ENCODE measurements at regions not wholly inside any gene's neighbourhood (a gene's known extent, or its start where the extent isn't known, plus 50 kb on each side); places are given as distances from the start of the nearest gene placed in this dataset.

DNA sequence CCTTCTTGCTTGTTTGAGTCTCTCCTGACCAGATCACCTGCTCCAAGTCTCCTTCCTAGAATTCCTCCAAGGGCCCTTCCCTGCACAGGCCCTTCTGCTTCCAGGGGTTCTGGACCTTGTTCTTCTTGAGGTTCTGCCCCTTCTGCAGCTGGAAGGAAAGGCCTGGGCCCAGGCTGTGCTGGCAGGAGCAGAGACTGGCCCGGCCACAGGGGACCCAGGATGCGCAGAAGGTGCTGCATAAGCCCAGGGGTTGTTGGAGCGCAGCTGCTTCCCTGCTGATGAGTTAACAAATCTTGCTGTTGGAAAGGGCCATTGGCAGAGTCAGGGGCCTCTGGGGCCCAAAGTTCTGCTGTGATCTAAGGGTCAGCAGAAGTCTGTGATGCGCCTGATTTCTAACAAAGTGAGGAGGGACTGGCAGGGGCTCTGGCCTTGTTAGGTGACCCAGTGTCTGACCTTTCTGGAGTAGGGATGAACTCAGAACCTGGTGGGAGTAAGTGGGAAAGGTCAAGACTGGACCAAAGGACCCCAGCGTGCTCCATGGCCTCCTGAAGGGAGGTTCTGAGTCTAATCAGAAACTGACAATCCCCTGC is 509.8 kb downstream of the PTPRU start:
- H3K27me3 Mint-ChIP-seq (ENCODE audit: low read depth), result no peaks in the 10 kb centered on the region
- no peak overlapping the region for H3K27ac Mint-ChIP-seq
- H3K4me1 Mint-ChIP-seq (ENCODE audit: low read depth), result no peaks in the 10 kb centered on the region
- no peak for DNase-seq (ENCODE audit: low spot score)
- H3K9me3 Mint-ChIP-seq, result no peaks in the 10 kb centered on the region
- H3K4me3 Mint-ChIP-seq, result no peak overlapping the region
- no peaks in the 10 kb centered on the region for H3K36me3 Mint-ChIP-seq (ENCODE audit: low read depth)

DNA sequence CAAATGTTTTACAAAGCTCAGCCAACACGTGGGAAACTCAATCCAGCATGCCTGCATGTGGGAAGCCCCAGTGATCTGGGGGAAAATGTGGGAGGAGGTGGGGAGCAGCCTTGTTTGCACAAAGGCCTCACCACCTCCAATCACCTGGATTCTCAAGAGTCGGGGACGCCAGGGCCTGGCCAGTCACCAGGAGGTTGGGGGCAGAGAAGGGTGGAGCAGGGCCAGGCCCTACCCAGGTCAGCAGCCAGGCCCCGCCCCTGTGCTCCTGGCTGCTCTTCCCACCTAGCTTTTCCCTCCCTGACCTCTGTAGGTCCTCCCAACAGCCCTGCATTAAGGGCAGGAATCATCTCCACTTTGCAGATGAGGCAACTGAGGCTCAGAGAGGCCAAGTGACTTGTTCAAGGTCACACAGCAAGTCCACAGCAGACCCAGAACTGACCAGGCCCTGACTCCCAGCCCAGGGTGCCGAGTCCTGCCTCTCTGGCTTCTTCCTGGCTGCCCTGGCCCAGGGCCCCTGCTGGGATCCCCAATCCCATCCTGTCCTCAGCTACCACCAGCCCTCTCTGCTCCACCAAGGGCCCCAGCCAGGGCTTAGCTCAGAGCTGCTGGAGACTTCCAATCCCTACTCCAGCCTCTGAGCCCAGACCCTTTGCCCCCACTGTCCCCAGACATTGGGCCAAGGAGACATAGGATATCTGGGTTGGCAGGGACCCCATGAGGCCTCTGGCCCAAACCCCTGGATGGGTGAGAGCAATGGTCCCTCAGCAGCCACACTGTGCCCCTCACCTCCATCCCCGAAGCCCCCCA is 508.6 kb downstream of the PTPRU start:
- Mint-ChIP-seq H3K27ac (no peak overlapping the region), H3K9me3 (no peaks in the 10 kb centered on the region)

GRCh38 chr1:29743931-29744330 is 507.6 kb downstream of the PTPRU start:
- Mint-ChIP-seq H3K4me3 (no peak overlapping the region), H3K27ac (no peak overlapping the region), H3K4me1 (ENCODE audit: low read depth) (no peaks in the 10 kb centered on the region), H3K36me3 (ENCODE audit: low read depth) (no peaks in the 10 kb centered on the region), H3K27me3 (ENCODE audit: low read depth) (no peaks in the 10 kb centered on the region), H3K9me3 (no peaks in the 10 kb centered on the region)
- DNase-seq (ENCODE audit: low spot score), result no peak

More for the DNA sequence above, 508.6 kb downstream of the PTPRU start:
- H3K36me3 Mint-ChIP-seq (ENCODE audit: low read depth), result no peaks in the 10 kb centered on the region
- no peaks in the 10 kb centered on the region for H3K27me3 Mint-ChIP-seq (ENCODE audit: low read depth)
- no peaks in the 10 kb centered on the region for H3K4me1 Mint-ChIP-seq (ENCODE audit: low read depth)
- DNase-seq (ENCODE audit: low spot score), result no peak
- H3K4me3 Mint-ChIP-seq, result no peak overlapping the region

- Mint-ChIP-seq H3K27me3 (ENCODE audit: low read depth) (no peaks in the 10 kb centered on the region), H3K4me3 (no peak overlapping the region), H3K9me3 (no peaks in the 10 kb centered on the region), H3K36me3 (ENCODE audit: low read depth) (no peaks in the 10 kb centered on the region), H3K27ac (no peak overlapping the region), H3K4me1 (ENCODE audit: low read depth) (no peaks in the 10 kb centered on the region)
- no peak for DNase-seq (ENCODE audit: low spot score)
Observed at GRCh38 chr1:29743264-29743663, 506.9 kb downstream of the PTPRU start.

DNA sequence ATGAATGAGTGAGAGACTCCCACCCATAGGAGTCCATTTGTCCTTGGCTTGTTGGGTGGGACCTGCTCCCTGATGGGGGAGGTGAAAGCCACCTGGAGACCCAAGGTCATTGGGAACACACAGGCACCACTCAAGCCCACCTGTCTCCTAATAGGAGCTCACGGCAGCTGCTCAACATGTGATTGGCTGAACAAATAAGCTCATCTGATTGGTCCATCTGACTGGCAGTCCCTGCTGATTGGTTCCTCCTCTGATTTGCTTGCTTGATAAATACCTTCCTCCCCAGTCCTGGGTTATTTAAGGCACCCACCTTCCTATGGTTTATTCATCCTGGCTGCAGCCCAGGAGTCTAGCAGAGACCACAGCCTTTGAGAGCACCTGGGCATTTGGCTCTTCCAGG is 502.9 kb downstream of the PTPRU start:
- Mint-ChIP-seq H3K27ac (no peak overlapping the region), H3K9me3 (no peaks in the 10 kb centered on the region), H3K4me3 (no peak overlapping the region), H3K27me3 (ENCODE audit: low read depth) (no peaks in the 10 kb centered on the region), H3K36me3 (ENCODE audit: low read depth) (no peaks in the 10 kb centered on the region), H3K4me1 (ENCODE audit: low read depth) (no peaks in the 10 kb centered on the region)
- DNase-seq (ENCODE audit: low spot score), result no peak

- no peaks in the 10 kb centered on the region for H3K9me3 Mint-ChIP-seq
- H3K27ac Mint-ChIP-seq, result no peak overlapping the region
- peaks cover 3% of the 10 kb centered on the region for H3K4me1 Mint-ChIP-seq (ENCODE audit: low read depth)
- H3K4me3 Mint-ChIP-seq, result no peak overlapping the region
- H3K36me3 Mint-ChIP-seq (ENCODE audit: low read depth), result no peaks in the 10 kb centered on the region
- DNase-seq (ENCODE audit: low spot score), result no peak
- H3K27me3 Mint-ChIP-seq (ENCODE audit: low read depth), result no peaks in the 10 kb centered on the region
Observed at GRCh38 chr1:29736582-29737188, 500.4 kb downstream of the PTPRU start.

DNA sequence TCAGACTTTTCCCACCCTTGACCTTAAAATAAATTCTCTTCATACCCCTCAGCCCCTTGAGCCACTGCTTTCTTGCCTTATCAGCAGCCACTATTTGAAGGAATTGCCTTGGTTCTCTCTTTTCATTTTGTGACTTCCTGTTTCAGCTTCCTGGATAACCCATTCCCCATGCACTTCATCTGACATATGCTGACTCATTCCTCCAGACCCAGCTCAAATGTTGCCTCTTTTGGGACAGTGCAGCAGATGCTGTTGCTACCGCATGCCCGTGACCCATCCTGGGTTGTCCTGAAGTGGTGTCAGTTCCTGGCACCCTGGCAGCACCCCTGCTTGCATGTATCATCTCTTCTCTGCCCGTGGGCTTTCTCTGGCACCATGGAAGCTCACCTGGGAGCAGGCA is 496.1 kb downstream of the PTPRU start:
- no peak overlapping the region for H3K27ac Mint-ChIP-seq
- H3K36me3 Mint-ChIP-seq (ENCODE audit: low read depth), result no peaks in the 10 kb centered on the region
- no peaks in the 10 kb centered on the region for H3K27me3 Mint-ChIP-seq (ENCODE audit: low read depth)

GRCh38 chr1:29730623-29731022 is 494.3 kb downstream of the PTPRU start:
- H3K27ac Mint-ChIP-seq, result no peak overlapping the region

More for the DNA sequence above, 496.1 kb downstream of the PTPRU start:
- peaks cover 3% of the 10 kb centered on the region for H3K4me1 Mint-ChIP-seq (ENCODE audit: low read depth)
- H3K9me3 Mint-ChIP-seq, result no peaks in the 10 kb centered on the region
- no peak overlapping the region for H3K4me3 Mint-ChIP-seq
- DNase-seq (ENCODE audit: low spot score), result no peak

DNA sequence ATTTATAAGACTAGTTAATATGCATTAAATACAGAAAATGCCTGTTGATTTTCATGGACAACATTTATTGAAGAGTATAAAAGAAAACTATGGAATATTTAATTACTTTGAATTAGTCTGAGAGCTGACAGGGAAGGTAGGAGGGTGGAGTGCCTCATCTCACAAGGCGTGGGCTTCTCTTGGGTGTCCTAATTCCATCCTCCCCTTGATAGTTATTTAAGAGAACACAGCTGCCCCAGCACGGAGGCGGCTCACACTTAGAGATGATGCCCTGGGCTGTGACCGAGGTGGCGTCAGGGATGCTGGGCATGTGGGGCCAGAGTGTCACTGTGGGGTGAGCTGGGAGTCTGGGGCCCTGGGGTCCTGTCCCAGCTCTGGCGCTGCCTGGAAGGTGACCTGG is 493.0 kb downstream of the PTPRU start:
- Mint-ChIP-seq H3K4me1 (ENCODE audit: low read depth) (peaks cover 3% of the 10 kb centered on the region), H3K9me3 (no peaks in the 10 kb centered on the region), H3K36me3 (ENCODE audit: low read depth) (no peaks in the 10 kb centered on the region), H3K27ac (no peak overlapping the region), H3K27me3 (ENCODE audit: low read depth) (no peaks in the 10 kb centered on the region), H3K4me3 (no peak overlapping the region)
- DNase-seq (ENCODE audit: low spot score), result no peak

More at GRCh38 chr1:29730623-29731022, 494.3 kb downstream of the PTPRU start:
- H3K9me3 Mint-ChIP-seq, result no peaks in the 10 kb centered on the region
- H3K36me3 Mint-ChIP-seq (ENCODE audit: low read depth), result no peaks in the 10 kb centered on the region
- no peak overlapping the region for H3K4me3 Mint-ChIP-seq
- no peak for DNase-seq (ENCODE audit: low spot score)
- peaks cover 3% of the 10 kb centered on the region for H3K4me1 Mint-ChIP-seq (ENCODE audit: low read depth)
- H3K27me3 Mint-ChIP-seq (ENCODE audit: low read depth), result no peaks in the 10 kb centered on the region

DNA sequence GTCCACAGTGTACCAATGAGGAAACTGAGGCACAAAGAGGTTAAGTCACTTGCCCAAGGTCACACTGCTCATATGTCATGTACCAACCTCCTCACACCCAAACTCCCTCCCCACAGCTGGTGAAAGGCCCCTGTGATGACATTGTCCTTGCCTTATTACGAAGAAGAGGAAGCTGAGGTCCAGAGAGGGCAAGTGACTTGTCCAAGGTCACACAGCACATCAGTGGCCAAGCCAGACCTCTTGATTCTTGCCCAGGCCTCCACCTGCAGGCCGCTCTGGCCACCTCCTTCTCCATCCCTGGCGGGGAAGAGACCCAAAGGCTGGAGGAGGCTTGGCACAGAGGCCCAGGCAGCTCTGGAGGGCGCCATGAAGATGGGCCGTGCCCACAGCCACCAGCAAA is 492.4 kb downstream of the PTPRU start:
- peaks cover 4% of the 10 kb centered on the region for H3K9me3 Mint-ChIP-seq
- no peak for DNase-seq (ENCODE audit: low spot score)
- H3K4me3 Mint-ChIP-seq, result no peak overlapping the region
- H3K27ac Mint-ChIP-seq, result no peak overlapping the region
- no peaks in the 10 kb centered on the region for H3K36me3 Mint-ChIP-seq (ENCODE audit: low read depth)
- no peaks in the 10 kb centered on the region for H3K27me3 Mint-ChIP-seq (ENCODE audit: low read depth)
- H3K4me1 Mint-ChIP-seq (ENCODE audit: low read depth), result peaks cover 3% of the 10 kb centered on the region

GRCh38 chr1:29725262-29725661 is 488.9 kb downstream of the PTPRU start:
- no peaks in the 10 kb centered on the region for H3K4me1 Mint-ChIP-seq (ENCODE audit: low read depth)
- no peaks in the 10 kb centered on the region for H3K27me3 Mint-ChIP-seq (ENCODE audit: low read depth)
- H3K27ac Mint-ChIP-seq, result no peak overlapping the region
- H3K9me3 Mint-ChIP-seq, result peaks cover 18% of the 10 kb centered on the region
- H3K36me3 Mint-ChIP-seq (ENCODE audit: low read depth), result no peaks in the 10 kb centered on the region
- H3K4me3 Mint-ChIP-seq, result no peak overlapping the region
- no peak for DNase-seq (ENCODE audit: low spot score)

DNA sequence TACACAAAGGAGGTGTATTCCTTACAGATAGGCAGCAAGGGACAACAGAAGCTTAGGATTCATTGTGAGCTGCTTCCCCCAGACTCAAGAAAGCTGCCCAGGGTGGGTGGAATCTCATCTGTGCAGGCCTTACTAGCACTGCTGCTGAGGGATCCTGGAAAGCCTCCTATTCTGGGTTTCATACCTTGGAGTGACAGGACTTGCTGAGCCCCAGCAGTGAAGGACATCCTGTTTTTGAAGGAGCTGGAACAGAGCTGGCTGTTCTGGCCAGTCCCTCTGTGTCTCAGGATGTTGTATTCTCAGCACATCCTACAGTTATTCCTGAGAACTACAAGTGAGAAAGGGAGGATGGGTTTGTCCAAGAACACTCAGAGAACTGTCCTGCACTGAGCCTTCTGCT is 486.3 kb downstream of the PTPRU start:
- peaks cover 1% of the 10 kb centered on the region for H3K36me3 Mint-ChIP-seq (ENCODE audit: low read depth)
- H3K9me3 Mint-ChIP-seq, result peaks cover 33% of the 10 kb centered on the region
- no peak for DNase-seq (ENCODE audit: low spot score)
- H3K4me1 Mint-ChIP-seq (ENCODE audit: low read depth), result peaks cover 8% of the 10 kb centered on the region
- no peak overlapping the region for H3K27ac Mint-ChIP-seq
- H3K4me3 Mint-ChIP-seq, result no peak overlapping the region
- H3K27me3 Mint-ChIP-seq (ENCODE audit: low read depth), result no peaks in the 10 kb centered on the region

DNA sequence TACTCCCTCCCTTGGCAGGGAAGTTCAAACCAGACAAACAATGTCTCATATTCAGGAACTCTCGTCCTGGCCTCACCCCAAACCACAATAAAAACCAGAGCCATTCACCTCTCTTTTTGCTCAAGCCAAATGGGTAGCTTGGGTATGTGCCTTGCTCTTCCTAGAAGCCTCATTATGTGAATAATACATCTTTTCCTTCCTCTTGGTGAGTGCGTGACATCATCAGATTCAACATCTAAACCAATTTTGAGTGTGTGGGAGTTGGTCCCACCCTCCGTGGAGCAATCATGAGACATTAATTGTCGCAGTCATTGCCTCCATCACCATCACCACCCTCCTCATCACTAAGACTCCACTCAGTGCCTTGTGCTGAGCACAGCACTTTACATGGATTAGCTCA is 482.9 kb downstream of the PTPRU start:
- Mint-ChIP-seq H3K4me1 (ENCODE audit: low read depth) (peaks cover 8% of the 10 kb centered on the region), H3K9me3 (peaks cover 33% of the 10 kb centered on the region), H3K27me3 (ENCODE audit: low read depth) (no peaks in the 10 kb centered on the region), H3K36me3 (ENCODE audit: low read depth) (peaks cover 1% of the 10 kb centered on the region), H3K4me3 (no peak overlapping the region), H3K27ac (no peak overlapping the region)
- peak; percentile 14 for DNase-seq (ENCODE audit: low spot score)

- no peak for DNase-seq (ENCODE audit: low spot score)
- H3K4me3 Mint-ChIP-seq, result no peak overlapping the region
- H3K4me1 Mint-ChIP-seq (ENCODE audit: low read depth), result peaks cover 8% of the 10 kb centered on the region
- H3K27me3 Mint-ChIP-seq (ENCODE audit: low read depth), result no peaks in the 10 kb centered on the region
- H3K27ac Mint-ChIP-seq, result no peak overlapping the region
- peaks cover 1% of the 10 kb centered on the region for H3K36me3 Mint-ChIP-seq (ENCODE audit: low read depth)
- peaks cover 30% of the 10 kb centered on the region for H3K9me3 Mint-ChIP-seq
Observed at GRCh38 chr1:29718791-29719190, 482.5 kb downstream of the PTPRU start.
